Right cardiac atrium (tissue), 5 donors: ENCODE measurements at regions not wholly inside any gene's neighbourhood (a gene's known extent, or its start where the extent isn't known, plus 50 kb on each side); places are given as distances from the start of the nearest gene placed in this dataset.

ENCODE experiments used
- ATAC-seq, 2 donors: fragments of 200-7000 bp; cut with Tn5 transposase; one replicate each; pipeline versions ENCODE4 v1.8.0 to v1.9.1; 2020; ENCODE audit warnings: moderate library complexity in 2 of 2, mild to moderate bottlenecking in 1 of 2
- DNase-seq, 3 donors: peaks; one replicate each; pipeline ENCODE4 v3.0.0-alpha.2; 2020
- H3K27ac ChIP-seq: one replicate; pipeline ENCODE4 v1.5.1; 2013; ENCODE audit warnings: mild to moderate bottlenecking, low read length, control low read depth, moderate library complexity
- H3K27me3 ChIP-seq: one replicate; pipeline ENCODE4 v1.6.1; 2013; ENCODE audit not compliant: control insufficient read depth, insufficient read depth
- H3K4me1 ChIP-seq: one replicate; pipeline ENCODE4 v1.6.1; 2013; ENCODE audit warnings: low read length; ENCODE audit not compliant: control insufficient read depth, insufficient read depth
- H3K4me3 ChIP-seq: one replicate; pipeline ENCODE4 v1.5.1; 2013; ENCODE audit warnings: low read length, control low read depth
- H3K9me3 ChIP-seq: one replicate; pipeline ENCODE4 v1.6.1; 2013; ENCODE audit warnings: low read length; ENCODE audit not compliant: control insufficient read depth
- WGBS: extraction: QIAGEN DNeasy Blood & Tissue Kit; methylation state at CpG from one replicate; pipeline ENCODE4 v1.1.7; 2013; 5-methylcytosine and 5-hydroxymethylcytosine counted together
- intact Hi-C, 4 donors: fragments of 100-400 bp; cut with DNase I; formaldehyde crosslinking; loops; one replicate each; pipeline versions ENCODE4 v1.11.0 to v1.14.0; 2022 to 2023
- donor health status: healthy with polysubstance abuse.
- donor health status: DM: no; HTN: yes; CAD: no.
- donor health status: DM: no; HTN: no; CAD: no.
- donor health status: DM: no; HTN: yes; CAD: no; lungs with severe emphysema.
- donor health status: DM: yes; HTN: yes; CAD: no.

- Histone ChIP-seq H3K4me3 (no peak overlapping the region), H3K27ac (no peak overlapping the region), H3K27me3 (no peaks in the 10 kb centered on the region), H3K9me3 (no peaks in the 10 kb centered on the region), H3K4me1 (no peaks in the 10 kb centered on the region)
- intact Hi-C loops: no loop called here
- ATAC-seq: no peak
- WGBS: 31% methylated on average over 9 of the region's 9 CpGs
- no peak for DNase-seq
Observed at GRCh38 chr13:27868641-27869435, 51.0 kb upstream of the PDX1 start.

GRCh38 chr13:27869436-27870095 is 50.2 kb upstream of the PDX1 start:
- no peak for DNase-seq
- Histone ChIP-seq H3K27me3 (no peaks in the 10 kb centered on the region), H3K4me1 (no peaks in the 10 kb centered on the region), H3K4me3 (no peak overlapping the region), H3K9me3 (no peaks in the 10 kb centered on the region), H3K27ac (no peak overlapping the region)
- no peak for ATAC-seq
- intact Hi-C loops: no loop called here
- 58% methylated on average over 6 of the region's 6 CpGs for WGBS
